Memory B cell (primary cell): ENCODE measurements at regions not wholly inside any gene's neighbourhood (a gene's known extent, or its start where the extent isn't known, plus 50 kb on each side); places are given as distances from the start of the nearest gene placed in this dataset.

ENCODE experiments used
- ATAC-seq: fragments of 150-1000 bp; cut with Tn5 transposase; 2 replicates; pipeline ENCODE4 v1.10.0; 2021; ENCODE audit warnings: low read depth, mild to moderate bottlenecking, moderate library complexity
- DNase-seq, 2 donors: peaks; one replicate each; pipeline ENCODE4 v3.0.0; 2022; ENCODE audit warnings: low spot score in 2 of 2
- H3K27ac Mint-ChIP-seq: one replicate; pipeline ENCODE4 v1.8.0; 2022; ENCODE audit warnings: mild to moderate bottlenecking, moderate library complexity, mixed read lengths
- H3K27me3 Mint-ChIP-seq: one replicate; pipeline ENCODE4 v1.8.0; 2022; ENCODE audit warnings: mixed read lengths
- H3K36me3 Mint-ChIP-seq: one replicate; pipeline ENCODE4 v1.8.0; 2022; ENCODE audit warnings: mild to moderate bottlenecking, mixed read lengths
- H3K4me1 Mint-ChIP-seq: one replicate; pipeline ENCODE4 v1.8.0; 2022; ENCODE audit warnings: mixed read lengths
- H3K4me3 Mint-ChIP-seq: one replicate; pipeline ENCODE4 v1.8.0; 2022; ENCODE audit warnings: mild to moderate bottlenecking, moderate library complexity, mixed read lengths
- H3K9me3 Mint-ChIP-seq: one replicate; pipeline ENCODE4 v1.8.0; 2022; ENCODE audit warnings: mixed read lengths

GRCh38 chr21:38984982-38985567 is 179.3 kb downstream of the ETS2 start:
- Mint-ChIP-seq H3K27me3 (peaks cover 16% of the 10 kb centered on the region), H3K9me3 (no peaks in the 10 kb centered on the region), H3K27ac (no peak overlapping the region), H3K36me3 (peaks cover 3% of the 10 kb centered on the region), H3K4me1 (no peaks in the 10 kb centered on the region), H3K4me3 (no peak overlapping the region)
- no peak for DNase-seq
- no peak for ATAC-seq

DNA sequence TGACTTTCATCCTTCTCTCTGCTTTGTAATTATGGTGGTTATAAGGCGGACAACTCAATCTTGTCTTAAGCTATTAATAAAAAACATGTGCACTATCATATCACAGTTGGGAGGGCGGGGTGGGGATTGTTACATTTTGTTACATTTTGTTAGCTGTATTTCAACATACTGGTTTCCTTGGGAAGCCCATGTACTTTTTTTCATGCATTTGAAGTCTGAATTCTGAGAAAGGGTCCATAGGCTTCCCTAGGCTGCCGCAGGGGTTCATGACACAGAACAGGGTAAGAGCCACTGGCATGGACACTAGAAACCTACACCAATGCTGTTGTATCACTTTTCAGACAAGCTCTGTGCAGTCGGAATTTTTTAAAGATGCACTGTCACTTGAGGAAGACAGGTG is 178.8 kb downstream of the ETS2 start:
- no peak for ATAC-seq
- Mint-ChIP-seq H3K9me3 (no peaks in the 10 kb centered on the region), H3K27ac (no peak overlapping the region), H3K27me3 (peaks cover 16% of the 10 kb centered on the region), H3K36me3 (peaks cover 3% of the 10 kb centered on the region), H3K4me1 (no peaks in the 10 kb centered on the region), H3K4me3 (no peak overlapping the region)
- DNase-seq = no peak

DNA sequence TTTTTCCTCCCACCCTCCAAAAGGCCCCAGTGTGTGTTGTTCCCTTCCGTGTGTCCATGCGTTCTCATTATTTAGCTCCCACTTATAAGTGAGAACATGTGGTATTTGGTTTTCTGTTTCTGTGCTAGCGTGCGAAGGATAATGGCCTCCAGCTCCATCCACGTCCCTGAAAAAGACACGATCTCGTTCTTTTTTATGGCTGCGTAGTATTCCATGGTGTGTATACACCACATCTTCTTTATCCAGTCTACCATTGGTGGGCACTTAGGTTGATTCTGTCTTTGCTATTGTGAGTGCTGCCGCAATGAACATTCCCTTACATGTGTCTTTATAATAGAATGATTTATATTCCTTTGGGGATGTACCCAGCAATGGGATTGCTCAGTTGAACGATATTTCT is 177.8 kb downstream of the ETS2 start:
- H3K4me3 Mint-ChIP-seq = no peak overlapping the region
- peaks cover 19% of the 10 kb centered on the region for H3K27me3 Mint-ChIP-seq
- H3K4me1 Mint-ChIP-seq = no peaks in the 10 kb centered on the region
- H3K36me3 Mint-ChIP-seq = peaks cover 3% of the 10 kb centered on the region
- no peak for DNase-seq
- no peak for ATAC-seq
- H3K9me3 Mint-ChIP-seq = no peaks in the 10 kb centered on the region
- no peak overlapping the region for H3K27ac Mint-ChIP-seq

DNA sequence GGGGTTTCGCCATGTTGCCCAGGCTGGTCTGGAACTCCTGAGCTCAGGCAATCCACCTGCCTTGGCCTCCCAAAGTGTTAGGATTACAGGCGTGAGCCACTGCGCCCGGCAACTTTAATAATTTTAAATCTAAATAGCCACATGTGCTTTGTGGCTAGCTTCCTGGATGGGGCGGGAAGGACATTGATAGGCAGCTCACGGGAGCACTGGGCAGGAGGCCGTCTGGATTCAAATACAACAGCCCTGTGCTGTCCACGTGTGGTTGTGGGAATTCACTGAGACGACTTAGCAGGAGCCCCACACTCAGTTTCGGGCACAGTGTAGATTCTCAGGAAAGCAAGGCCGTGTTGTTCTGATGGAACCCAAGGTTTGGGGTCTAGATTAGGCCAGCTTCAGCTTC is 177.1 kb downstream of the ETS2 start:
- Mint-ChIP-seq H3K27ac (no peak overlapping the region), H3K4me1 (no peaks in the 10 kb centered on the region), H3K27me3 (peaks cover 16% of the 10 kb centered on the region), H3K4me3 (no peak overlapping the region), H3K9me3 (no peaks in the 10 kb centered on the region), H3K36me3 (peaks cover 3% of the 10 kb centered on the region)
- no peak for DNase-seq
- no peak for ATAC-seq

- peaks cover 3% of the 10 kb centered on the region for H3K36me3 Mint-ChIP-seq
- H3K27ac Mint-ChIP-seq = no peak overlapping the region
- DNase-seq (no peak), ATAC-seq (no peak)
- no peak overlapping the region for H3K4me3 Mint-ChIP-seq
- no peaks in the 10 kb centered on the region for H3K9me3 Mint-ChIP-seq
- no peaks in the 10 kb centered on the region for H3K4me1 Mint-ChIP-seq
- peaks cover 13% of the 10 kb centered on the region for H3K27me3 Mint-ChIP-seq
Observed at GRCh38 chr21:38982096-38982495, 176.4 kb downstream of the ETS2 start.

GRCh38 chr21:38980416-38981313 is 174.9 kb downstream of the ETS2 start:
- H3K27ac Mint-ChIP-seq = no peak overlapping the region
- ATAC-seq (no peak), DNase-seq (no peak)

GRCh38 chr21:38979271-38980121 is 173.8 kb downstream of the ETS2 start:
- no peaks in the 10 kb centered on the region for H3K4me1 Mint-ChIP-seq
- H3K4me3 Mint-ChIP-seq = no peak overlapping the region
- peaks cover 9% of the 10 kb centered on the region for H3K27me3 Mint-ChIP-seq
- peaks cover 3% of the 10 kb centered on the region for H3K36me3 Mint-ChIP-seq
- ATAC-seq (no peak), DNase-seq (no peak)
- H3K9me3 Mint-ChIP-seq = no peaks in the 10 kb centered on the region
- H3K27ac Mint-ChIP-seq = no peak overlapping the region

More at GRCh38 chr21:38980416-38981313, 174.9 kb downstream of the ETS2 start:
- Mint-ChIP-seq H3K27me3 (peaks cover 9% of the 10 kb centered on the region), H3K36me3 (peaks cover 3% of the 10 kb centered on the region), H3K4me3 (no peak overlapping the region), H3K4me1 (no peaks in the 10 kb centered on the region), H3K9me3 (no peaks in the 10 kb centered on the region)

GRCh38 chr21:38976900-38977299 is 171.2 kb downstream of the ETS2 start:
- ATAC-seq (no peak), DNase-seq (no peak)
- Mint-ChIP-seq H3K4me1 (no peaks in the 10 kb centered on the region), H3K27me3 (peaks cover 9% of the 10 kb centered on the region), H3K27ac (no peak overlapping the region), H3K9me3 (no peaks in the 10 kb centered on the region), H3K4me3 (no peak overlapping the region), H3K36me3 (no peaks in the 10 kb centered on the region)

- Mint-ChIP-seq H3K4me3 (no peak overlapping the region), H3K27ac (no peak overlapping the region), H3K27me3 (peaks cover 4% of the 10 kb centered on the region), H3K4me1 (no peaks in the 10 kb centered on the region), H3K36me3 (no peaks in the 10 kb centered on the region), H3K9me3 (no peaks in the 10 kb centered on the region)
- no peak for DNase-seq
- no peak for ATAC-seq
Observed at GRCh38 chr21:38973552-38973951, 167.8 kb downstream of the ETS2 start.

DNA sequence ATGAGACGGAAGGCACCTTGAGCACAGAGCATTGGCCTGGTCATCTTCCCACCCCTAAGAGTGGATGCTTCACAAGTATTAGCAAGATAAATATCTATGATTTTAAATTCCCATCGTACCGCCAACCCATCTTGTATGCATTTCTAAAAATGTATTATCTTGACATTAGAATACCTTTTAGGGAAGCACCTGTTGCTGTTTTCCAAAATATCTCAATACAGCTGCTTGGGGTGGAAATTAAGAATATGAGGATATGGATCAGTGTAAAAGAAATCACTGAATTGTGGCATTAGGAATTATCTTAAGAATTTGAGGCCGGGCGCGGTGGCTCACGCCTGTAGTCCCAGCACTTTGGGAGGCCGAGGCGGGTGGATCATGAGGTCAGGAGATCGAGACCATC is 166.3 kb downstream of the ETS2 start:
- no peaks in the 10 kb centered on the region for H3K4me1 Mint-ChIP-seq
- DNase-seq = no peak
- H3K4me3 Mint-ChIP-seq = no peak overlapping the region
- H3K27me3 Mint-ChIP-seq = peaks cover 4% of the 10 kb centered on the region
- no peak overlapping the region for H3K27ac Mint-ChIP-seq
- no peak for ATAC-seq
- H3K36me3 Mint-ChIP-seq = no peaks in the 10 kb centered on the region
- H3K9me3 Mint-ChIP-seq = no peaks in the 10 kb centered on the region

- no peak overlapping the region for H3K27ac Mint-ChIP-seq
Observed at GRCh38 chr21:38970765-38971164, 165.0 kb downstream of the ETS2 start.

DNA sequence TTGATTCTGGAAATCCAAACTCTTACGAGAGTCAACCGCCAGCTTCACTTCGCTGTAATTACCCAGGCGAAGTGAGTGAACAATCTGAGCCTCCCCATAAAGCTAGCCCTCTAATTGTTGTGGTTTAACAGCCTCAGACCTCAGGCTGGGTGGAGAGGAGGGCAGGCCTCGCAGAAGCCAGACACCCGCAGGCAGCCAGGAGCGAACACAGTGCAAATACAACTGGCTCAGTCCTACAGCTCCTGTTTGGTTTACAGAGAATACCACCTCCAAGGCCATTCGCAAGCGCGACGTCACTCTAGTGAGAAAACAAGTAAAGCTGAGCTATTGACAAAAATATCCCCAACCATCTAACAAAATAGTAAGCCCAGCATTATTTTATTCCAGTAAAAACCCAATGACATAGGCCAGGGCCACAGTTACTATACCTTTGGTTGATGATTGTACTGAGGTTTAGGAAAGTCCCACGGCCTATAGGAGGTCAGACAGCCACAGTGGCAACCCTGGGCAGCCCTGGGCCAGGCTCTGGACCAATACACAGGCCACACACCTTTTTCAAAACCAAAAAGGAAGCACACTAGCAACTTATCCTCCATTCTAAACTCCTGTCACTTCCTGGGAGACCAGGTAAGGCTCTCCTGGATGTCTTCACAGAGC is 163.3 kb downstream of the ETS2 start:
- H3K4me1 Mint-ChIP-seq = no peaks in the 10 kb centered on the region
- H3K4me3 Mint-ChIP-seq = no peak overlapping the region
- no peak overlapping the region for H3K27ac Mint-ChIP-seq
- ATAC-seq (no peak), DNase-seq (no peak)
- H3K9me3 Mint-ChIP-seq = no peaks in the 10 kb centered on the region
- H3K36me3 Mint-ChIP-seq = no peaks in the 10 kb centered on the region
- peaks cover 4% of the 10 kb centered on the region for H3K27me3 Mint-ChIP-seq

More at GRCh38 chr21:38970765-38971164, 165.0 kb downstream of the ETS2 start:
- Mint-ChIP-seq H3K4me1 (no peaks in the 10 kb centered on the region), H3K36me3 (no peaks in the 10 kb centered on the region), H3K27me3 (peaks cover 4% of the 10 kb centered on the region), H3K4me3 (no peak overlapping the region), H3K9me3 (no peaks in the 10 kb centered on the region)
- ATAC-seq = no peak
- DNase-seq = no peak

DNA sequence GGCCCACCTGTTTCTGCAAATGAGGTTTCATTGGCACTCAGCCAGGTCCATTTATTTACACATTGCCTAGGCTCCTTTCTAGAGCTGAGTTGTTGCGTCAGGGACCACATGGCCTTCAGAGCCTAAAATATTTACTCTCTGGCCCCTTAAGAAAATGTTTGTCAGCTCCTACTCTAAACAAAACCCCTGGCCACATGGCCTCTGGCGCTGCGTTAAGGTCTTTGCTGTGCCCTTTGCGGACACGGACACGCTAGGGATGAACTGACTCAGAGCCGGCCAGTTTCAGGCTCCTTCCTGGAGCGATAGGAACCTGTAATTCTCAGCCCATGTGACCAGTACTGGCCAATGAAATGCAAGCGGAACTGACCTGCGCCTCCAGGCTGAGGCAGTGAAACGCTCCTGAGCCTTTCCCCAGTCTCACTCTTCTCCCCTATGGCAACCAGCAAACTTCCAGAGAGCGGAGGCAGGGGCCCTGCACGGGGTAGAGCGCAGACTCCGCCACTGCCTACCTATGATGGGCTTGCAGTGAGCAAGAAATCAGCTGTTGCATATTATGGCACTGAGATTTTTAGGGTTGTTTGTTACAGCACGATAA is 160.3 kb downstream of the ETS2 start:
- H3K27me3 Mint-ChIP-seq = peaks cover 2% of the 10 kb centered on the region
- H3K4me1 Mint-ChIP-seq = no peaks in the 10 kb centered on the region
- ATAC-seq = no peak
- H3K27ac Mint-ChIP-seq = no peak overlapping the region
- no peak overlapping the region for H3K4me3 Mint-ChIP-seq
- peaks cover 2% of the 10 kb centered on the region for H3K9me3 Mint-ChIP-seq
- H3K36me3 Mint-ChIP-seq = no peaks in the 10 kb centered on the region
- DNase-seq = no peak
